Activated CD8-positive, alpha-beta memory T cell treated with anti-CD3 and anti-CD28 coated beads for 1 hour (primary cell): ENCODE measurements at regions not wholly inside any gene's neighbourhood (a gene's known extent, or its start where the extent isn't known, plus 50 kb on each side); places are given as distances from the start of the nearest gene placed in this dataset.

ENCODE experiments used
- DNase-seq, 2 donors: peaks; one replicate each; pipeline ENCODE4 v3.0.0-alpha.2; 2020; ENCODE audit warnings: low read depth in 1 of 2; ENCODE audit errors: extremely low read depth in 1 of 2

DNA sequence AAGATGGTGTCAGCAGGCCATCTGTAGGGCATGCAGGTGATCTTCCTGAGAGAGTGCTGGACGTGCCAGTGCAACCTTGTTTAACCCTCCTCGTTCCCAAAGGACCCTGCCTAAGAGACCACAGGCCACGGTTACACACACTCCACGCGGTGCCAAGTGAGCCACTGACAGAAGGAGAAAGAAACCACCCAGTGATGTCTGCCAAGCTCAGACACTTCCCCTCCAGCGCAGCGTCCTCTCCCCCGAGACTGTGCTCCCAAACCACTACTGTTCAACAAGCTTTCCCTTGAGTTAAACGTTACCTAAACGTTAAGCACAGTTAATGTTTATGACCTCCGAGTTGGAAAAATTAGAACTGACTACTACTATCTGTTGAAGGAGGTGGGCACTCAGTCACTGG is 119.1 kb upstream of the NCK2 start:
- DNase-seq, result no peak

- DNase-seq, result no peak
Measured at GRCh38 chr2:105621038-105621437, 123.7 kb upstream of the NCK2 start.

DNA sequence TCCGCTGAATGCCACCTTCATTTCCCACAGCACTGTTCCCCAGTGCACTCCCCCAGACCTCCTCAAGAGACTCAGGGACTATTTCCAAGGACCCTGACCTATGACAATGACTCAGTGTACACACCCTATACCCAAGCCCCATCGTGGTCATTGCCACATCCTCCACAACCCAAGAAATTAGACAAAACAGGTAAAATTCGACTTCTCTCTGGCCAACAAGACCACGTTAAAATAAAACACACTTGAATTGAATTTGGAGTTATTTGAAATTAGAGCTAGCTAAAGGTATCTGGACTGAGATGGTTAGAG is 126.4 kb upstream of the NCK2 start:
- DNase-seq, result no peak

DNA sequence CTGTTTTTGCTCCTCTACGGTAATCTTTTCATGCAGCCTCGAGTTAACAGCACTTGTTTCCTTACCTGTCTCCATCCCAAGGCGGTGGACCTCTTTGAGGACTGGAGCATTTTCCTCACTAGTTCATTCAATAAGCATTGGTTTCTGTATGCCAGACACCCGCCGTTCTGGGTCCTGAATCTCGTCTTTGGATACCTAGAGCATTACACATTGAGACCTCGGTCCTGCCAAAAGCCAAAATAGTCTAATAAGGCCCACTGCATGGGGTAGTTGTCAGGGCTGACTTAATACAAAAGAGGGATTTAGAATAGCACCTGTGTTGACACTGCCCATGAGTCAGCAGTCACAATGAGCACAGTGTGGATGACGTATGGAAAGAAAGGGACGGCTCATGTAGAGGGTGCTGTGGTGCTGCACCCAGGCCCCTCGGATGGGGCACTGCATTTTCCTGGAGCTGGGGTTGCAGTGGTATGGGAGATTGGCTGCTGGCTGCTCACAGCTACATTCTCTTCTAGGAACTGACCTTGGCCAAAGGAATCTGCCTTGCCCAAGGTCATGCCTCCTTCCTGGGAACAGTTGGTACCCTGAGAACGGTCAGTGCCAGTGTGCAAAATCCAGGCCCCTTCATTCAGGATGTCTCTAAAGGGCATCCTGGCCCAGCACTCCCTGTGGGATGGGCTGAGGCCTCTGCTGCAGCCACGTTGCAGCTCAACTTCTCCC is 126.9 kb upstream of the NCK2 start:
- no peak for DNase-seq

- no peak for DNase-seq
Measured at GRCh38 chr2:105615305-105615704, 129.4 kb upstream of the NCK2 start.

DNA sequence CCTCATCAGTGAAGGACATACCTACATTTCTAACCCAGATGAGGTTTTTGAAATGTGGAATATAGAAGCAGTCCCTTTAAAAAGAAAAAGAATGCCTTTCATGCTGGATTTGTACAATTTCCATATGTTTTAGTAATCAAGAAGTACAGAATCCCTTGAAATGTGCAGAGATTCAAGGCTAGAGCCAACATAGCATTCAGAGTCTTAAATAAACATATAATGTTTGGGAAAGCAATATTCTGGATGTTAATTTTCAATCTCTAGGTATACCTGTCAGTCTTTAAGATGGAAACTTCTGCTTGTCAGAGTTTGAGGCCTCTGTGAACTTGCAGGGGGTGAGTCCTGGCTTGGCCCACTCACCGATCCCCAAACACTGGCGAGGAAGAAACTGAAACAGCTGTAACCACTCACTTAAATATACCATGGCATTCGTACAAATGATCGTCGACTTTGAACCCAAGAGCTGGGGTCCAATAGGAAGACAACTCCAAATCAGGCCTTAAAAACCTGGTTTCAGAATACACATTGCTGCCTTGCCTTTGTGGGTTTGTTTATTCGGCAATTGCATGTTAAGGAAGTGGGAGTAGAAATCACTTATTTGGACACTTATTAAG is 132.8 kb upstream of the NCK2 start:
- DNase-seq, result no peak

- DNase-seq, result no peak
Measured at GRCh38 chr2:105611333-105611637, 133.4 kb upstream of the NCK2 start.

GRCh38 chr2:105610576-105611332 is 134.0 kb upstream of the NCK2 start:
- DNase-seq, result no peak

GRCh38 chr2:105609746-105610402 is 134.8 kb upstream of the NCK2 start:
- no peak for DNase-seq

GRCh38 chr2:105607920-105608504 is 136.7 kb upstream of the NCK2 start:
- DNase-seq, result no peak

- no peak for DNase-seq
Measured at GRCh38 chr2:105606081-105606480, 138.6 kb upstream of the NCK2 start.

DNA sequence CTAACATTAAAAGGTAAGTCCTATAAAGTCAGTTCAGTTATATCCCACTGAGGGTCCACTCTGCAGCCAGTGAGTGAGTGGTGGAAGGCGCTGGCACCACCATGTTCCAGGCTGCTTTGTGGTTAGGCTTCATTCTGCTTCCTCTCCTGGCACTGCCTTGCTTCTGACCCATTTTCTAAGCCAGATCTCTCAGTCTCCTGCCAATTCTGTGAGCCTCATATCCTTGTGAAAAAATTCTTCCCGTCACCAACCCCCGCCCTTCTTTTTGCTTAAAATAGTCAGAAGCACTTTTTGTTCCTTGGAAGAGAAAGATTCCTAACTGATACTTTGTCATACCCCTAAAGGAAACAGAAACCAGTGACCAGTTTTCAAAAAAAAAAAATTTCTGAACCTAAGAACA is 139.8 kb upstream of the NCK2 start:
- no peak for DNase-seq

DNA sequence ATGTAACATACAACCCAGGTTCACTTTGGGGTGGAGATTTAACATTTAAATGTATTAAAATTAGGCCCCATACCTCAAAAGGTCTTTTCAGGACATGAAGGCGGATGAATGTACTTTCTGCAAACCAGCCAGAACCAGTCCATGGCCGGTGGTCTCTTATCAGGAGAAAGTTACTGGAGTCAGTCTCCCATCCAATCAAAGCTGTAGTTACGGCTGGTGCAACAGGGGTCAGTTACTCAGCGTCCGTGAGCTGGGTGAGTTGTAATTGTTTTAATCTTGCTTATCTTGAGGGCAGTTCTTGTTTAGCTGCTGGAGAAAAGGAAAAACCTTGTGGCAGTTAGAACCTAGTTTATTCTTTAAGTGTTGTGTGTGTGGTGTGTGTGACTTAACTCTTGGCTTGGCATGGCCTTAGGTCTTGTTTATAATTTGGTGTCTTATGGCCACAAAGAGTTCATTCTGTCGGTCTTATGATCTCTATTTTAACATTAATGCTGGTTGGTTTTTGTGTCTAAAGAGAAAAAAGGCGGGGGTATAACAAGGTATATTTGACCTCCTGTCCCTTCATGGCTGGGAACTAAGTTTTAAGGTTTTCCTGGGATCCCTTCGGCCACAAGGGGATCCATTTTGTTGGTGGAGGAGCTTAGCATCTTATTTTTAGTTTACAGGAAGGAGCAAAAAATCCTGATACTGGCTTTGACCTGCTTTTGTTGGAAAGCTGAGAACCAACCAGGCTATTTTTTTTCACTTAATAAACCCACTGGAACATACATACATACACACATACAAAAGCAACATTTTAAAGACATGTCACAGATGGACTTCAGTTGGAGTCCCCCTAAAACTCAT is 143.5 kb upstream of the NCK2 start:
- DNase-seq, result no peak

DNA sequence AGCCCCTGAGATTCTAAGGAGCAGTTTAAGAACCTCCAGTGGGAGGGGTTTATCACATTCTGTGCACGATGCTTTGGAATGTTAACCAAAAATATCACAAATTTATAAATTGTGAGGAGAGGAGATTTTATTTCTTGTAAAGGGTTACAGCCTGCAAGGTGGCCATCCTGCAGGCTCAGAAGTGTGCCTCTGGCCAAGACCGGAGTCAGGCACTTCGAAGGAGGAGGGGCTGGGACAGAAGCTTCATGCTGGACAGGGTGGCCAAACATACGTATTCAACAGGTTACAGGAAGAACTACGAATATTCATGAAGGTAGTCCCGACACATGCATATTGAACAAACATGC is 144.1 kb upstream of the NCK2 start:
- no peak for DNase-seq

DNA sequence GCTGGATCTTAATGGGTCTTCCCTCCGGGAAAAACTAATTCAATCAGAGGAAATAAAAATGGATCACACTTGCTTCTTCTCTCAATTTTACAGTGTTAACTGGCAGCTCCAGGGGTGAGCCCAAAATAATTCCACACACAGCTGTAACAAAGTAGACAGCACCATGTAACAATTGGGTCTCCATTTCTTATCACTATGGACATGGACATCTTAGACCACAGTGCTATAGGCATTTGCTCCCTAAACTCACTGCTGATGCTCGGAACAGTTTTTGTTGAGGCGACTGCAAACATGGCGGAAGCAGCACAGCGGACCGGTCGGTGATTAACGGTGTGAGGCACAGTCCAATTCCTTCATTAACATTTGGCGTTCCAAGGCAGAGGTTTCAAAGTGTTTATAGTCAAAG is 144.7 kb upstream of the NCK2 start:
- DNase-seq, result no peak

GRCh38 chr2:105598829-105599698 is 145.6 kb upstream of the NCK2 start:
- no peak for DNase-seq

DNA sequence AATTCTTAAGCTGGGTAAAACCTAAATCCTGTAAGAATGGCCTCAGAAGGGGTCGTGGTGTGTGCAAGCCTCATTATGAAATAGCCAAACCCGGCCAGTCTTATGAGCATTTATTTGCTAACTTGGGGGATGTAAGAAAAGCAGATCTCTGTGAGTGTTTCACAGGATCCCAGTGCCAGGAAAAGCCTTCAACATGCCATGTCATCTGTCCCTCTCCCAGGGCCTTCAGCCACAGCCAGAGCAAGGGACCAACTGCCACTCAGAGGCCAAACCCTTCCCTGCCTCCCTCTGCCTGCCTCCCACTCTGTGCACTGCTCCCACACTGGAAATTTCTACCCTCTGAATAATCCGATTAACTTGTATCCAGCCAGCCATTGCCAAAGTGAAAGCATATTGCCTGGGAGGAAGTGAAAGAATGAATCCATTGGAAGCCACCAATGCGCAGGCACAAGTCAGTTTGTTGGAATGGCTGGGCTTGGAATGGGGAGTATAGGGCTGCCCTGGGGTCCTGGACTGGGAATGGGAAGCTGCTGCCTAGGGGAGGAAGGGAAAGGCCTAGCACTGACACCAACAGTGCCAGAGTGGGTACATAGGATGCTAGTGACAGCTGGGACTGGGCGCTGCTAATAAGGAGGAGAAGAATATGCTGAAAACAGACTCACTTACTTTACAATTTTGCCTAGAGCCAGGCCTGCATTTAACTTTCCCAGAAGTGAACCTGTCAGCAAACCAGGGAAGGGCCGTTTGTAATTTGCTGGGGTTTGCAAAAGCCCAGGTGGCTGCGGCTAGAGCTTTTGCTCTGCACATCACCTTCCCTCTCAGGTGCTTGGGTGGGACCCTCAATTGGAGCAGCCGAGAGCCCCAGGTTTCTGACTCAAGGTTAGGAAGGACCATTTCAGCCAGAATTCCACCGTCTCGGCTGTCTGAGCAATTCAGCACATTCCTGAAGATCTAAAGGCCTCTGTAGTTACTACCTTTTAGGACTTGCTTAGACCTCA is 146.6 kb upstream of the NCK2 start:
- no peak for DNase-seq

- DNase-seq, result no peak
Measured at GRCh38 chr2:105597011-105597805, 147.5 kb upstream of the NCK2 start.
